GM12891 (cell line): ENCODE measurements at regions not wholly inside any gene's neighbourhood (a gene's known extent, or its start where the extent isn't known, plus 50 kb on each side); places are given as distances from the start of the nearest gene placed in this dataset.

Source experiments
- PAX5 ChIP-seq: IDR thresholded peaks from 2 replicates; pipeline ENCODE4 v1.6.1; 2011; ENCODE audit warnings: low read length, moderate library complexity, mild to moderate bottlenecking; ENCODE audit not compliant: insufficient read depth, severe bottlenecking
- POLR2A ChIP-seq: IDR thresholded peaks from 2 replicates; pipeline ENCODE4 v1.6.1; 2011; ENCODE audit warnings: low read depth, low read length, control low read depth
- POLR2AphosphoS5 ChIP-seq: IDR thresholded peaks from 2 replicates; pipeline ENCODE4 v1.6.1; 2011; ENCODE audit warnings: low read depth, low read length, control low read depth
- SPI1 ChIP-seq: IDR thresholded peaks from 2 replicates; pipeline ENCODE4 v1.6.1; 2011; ENCODE audit warnings: low read depth, low read length, control low read depth
- TAF1 ChIP-seq: IDR thresholded peaks from 2 replicates; pipeline ENCODE4 v1.6.1; 2011; ENCODE audit warnings: low read depth, low read length, control low read depth

DNA sequence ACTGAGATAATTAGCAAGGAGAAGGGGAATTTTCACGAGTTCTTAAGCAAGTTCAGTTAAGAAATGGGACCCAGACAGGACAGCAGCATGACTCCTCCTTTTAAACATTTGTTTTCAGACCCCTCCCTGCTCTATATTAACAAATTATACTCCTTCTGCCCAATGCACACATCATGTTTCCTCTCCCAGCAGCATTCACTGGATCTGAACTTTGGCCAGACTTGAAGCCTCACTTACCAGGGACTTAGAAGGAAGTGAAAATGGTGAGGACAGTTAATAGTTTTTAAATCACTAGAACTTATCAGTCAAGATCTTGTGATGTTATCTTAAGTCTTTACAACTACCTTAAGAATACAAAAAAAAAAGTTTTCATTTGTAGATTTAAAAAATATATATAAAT lies 1174.7 kb upstream of the MAP3K7 start:
- TF ChIP-seq POLR2A, result no peak
- no peak for TF ChIP-seq POLR2AphosphoS5
- TF ChIP-seq TAF1, result no peak
- TF ChIP-seq SPI1, result peak; percentile 60
- TF ChIP-seq PAX5, result no peak
